MM.1S (cell line): ENCODE measurements at regions not wholly inside any gene's neighbourhood (a gene's known extent, or its start where the extent isn't known, plus 50 kb on each side); places are given as distances from the start of the nearest gene placed in this dataset.

Experiments used
- CTCF ChIP-seq: fragments of 300-600 bp; sonication (generic); IDR thresholded peaks from 2 replicates; pipeline ENCODE4 v1.5.1; 2016; ENCODE audit warnings: antibody characterized with exemption, low read length, mixed read lengths
- EZH2 ChIP-seq: fragments of 300-600 bp; sonication (generic); optimal IDR thresholded peaks from 2 replicates; pipeline ENCODE3; 2017; ENCODE audit warnings: low read depth, mild to moderate bottlenecking, antibody characterized with exemption, low read length, mixed read lengths
- EZH2phosphoT487 ChIP-seq: fragments of 300-600 bp; sonication (generic); IDR thresholded peaks from 2 replicates; pipeline ENCODE4 v1.6.1; 2018; ENCODE audit warnings: antibody characterized with exemption, low read length

GRCh38 chr10:69733791-69734261, 67.9 kb upstream of the COL13A1 start:
- no peak for TF ChIP-seq CTCF
- no peak for TF ChIP-seq EZH2
- TF ChIP-seq EZH2phosphoT487, result no peak
